HEK293 (cell line): ENCODE measurements at regions not wholly inside any gene's neighbourhood (a gene's known extent, or its start where the extent isn't known, plus 50 kb on each side); places are given as distances from the start of the nearest gene placed in this dataset.

ENCODE experiments used
- CTCF ChIA-PET: fragments of 350-600 bp; formaldehyde crosslinking; extraction: SDS; loops from one replicate; lab custom pipeline; 2021; ENCODE audit warnings: antibody characterized with exemption; lab: Yijun Ruan, JAX
- POLR2A ChIA-PET: fragments of 300-600 bp; formaldehyde crosslinking; extraction: SDS; loops from one replicate; lab custom pipeline; 2020; ENCODE audit warnings: antibody characterized with exemption, inconsistent platforms; lab: Yijun Ruan, JAX
- H3K27ac ChIP-seq: fragments of 200-500 bp; sonication (Bioruptor generic); 2 replicates; pipeline ENCODE4 v1.5.1; 2014; ENCODE audit warnings: low read depth, low read length, control low read depth, inconsistent platforms; ENCODE audit errors: extremely low read depth
- H3K36me3 ChIP-seq, 2 experiments: fragments of 200-500 bp in 1 of 2; sonication (Bioruptor generic) in 1 of 2; 1 replicate in 1 of 2; 2 replicates in 1 of 2; pipeline ENCODE4 v1.5.1; 2014 to 2017; ENCODE audit warnings: inconsistent platforms in 2 of 2, low read length in 2 of 2; ENCODE audit not compliant: control insufficient read depth in 2 of 2, insufficient read depth in 1 of 2
- H3K4me1 ChIP-seq: fragments of 200-500 bp; sonication (Bioruptor generic); 2 replicates; pipeline ENCODE4 v1.5.1; 2014; ENCODE audit warnings: mild to moderate bottlenecking, low read length, inconsistent platforms; ENCODE audit not compliant: control insufficient read depth, insufficient read depth
- H3K4me3 ChIP-seq: 2 replicates; pipeline ENCODE4 v1.5.1; 2011; ENCODE audit warnings: low read depth, mild to moderate bottlenecking, control low read depth, low read length, moderate library complexity
- H3K9me3 ChIP-seq: fragments of 200-500 bp; sonication (Bioruptor generic); 2 replicates; pipeline ENCODE4 v1.5.1; 2014; ENCODE audit warnings: low read depth, low read length, inconsistent platforms; ENCODE audit not compliant: control insufficient read depth, insufficient read depth
- BCL11B ChIP-seq: fragments of 450-650 bp; formaldehyde crosslinking; IDR thresholded peaks from 2 replicates; pipeline ENCODE4 v1.5.1; 2016; ENCODE audit warnings: low read depth, missing biosample characterization, missing genetic modification characterization
- HOXD13 ChIP-seq: sonication (generic); formaldehyde crosslinking; IDR thresholded peaks from 2 replicates; pipeline ENCODE4 v1.8.0; 2022; ENCODE audit warnings: missing genetic modification reagents, borderline replicate concordance
- PRDM10 ChIP-seq: fragments of 450-650 bp; formaldehyde crosslinking; IDR thresholded peaks from 2 replicates; pipeline ENCODE4 v1.5.1; 2016; ENCODE audit warnings: missing biosample characterization, missing genetic modification characterization
- YY2 ChIP-seq: fragments of 450-650 bp; formaldehyde crosslinking; IDR thresholded peaks from 2 replicates; pipeline ENCODE4 v1.5.1; 2016; ENCODE audit warnings: missing biosample characterization, missing genetic modification characterization
- ZBTB17 ChIP-seq: fragments of 450-650 bp; formaldehyde crosslinking; IDR thresholded peaks from 2 replicates; pipeline ENCODE4 v1.5.1; 2016; ENCODE audit warnings: missing biosample characterization, missing genetic modification characterization
- ZBTB44 ChIP-seq: fragments of 450-650 bp; IDR thresholded peaks from 2 replicates; pipeline ENCODE4 v1.5.1; 2018; ENCODE audit warnings: missing biosample characterization, mild to moderate bottlenecking, missing genetic modification characterization
- ZEB2 ChIP-seq: fragments of 450-650 bp; formaldehyde crosslinking; IDR thresholded peaks from 2 replicates; pipeline ENCODE4 v1.5.1; 2016; ENCODE audit warnings: missing biosample characterization, missing genetic modification characterization
- ZIC2 ChIP-seq: fragments of 450-650 bp; formaldehyde crosslinking; IDR thresholded peaks from 2 replicates; pipeline ENCODE4 v1.5.1; 2016; ENCODE audit warnings: missing biosample characterization, missing genetic modification characterization
- ZNF10 ChIP-seq: fragments of 450-650 bp; formaldehyde crosslinking; IDR thresholded peaks from 2 replicates; pipeline ENCODE4 v1.5.1; 2017; ENCODE audit warnings: missing biosample characterization, missing genetic modification characterization
- ZNF121 ChIP-seq: fragments of 450-650 bp; formaldehyde crosslinking; IDR thresholded peaks from 2 replicates; pipeline ENCODE4 v1.5.1; 2016; ENCODE audit warnings: missing biosample characterization, missing genetic modification characterization
- ZNF19 ChIP-seq: fragments of 450-650 bp; formaldehyde crosslinking; IDR thresholded peaks from 2 replicates; pipeline ENCODE4; 2016; ENCODE audit warnings: missing biosample characterization, missing genetic modification characterization, low read depth
- ZNF266 ChIP-seq: fragments of 450-650 bp; formaldehyde crosslinking; IDR thresholded peaks from 2 replicates; pipeline ENCODE4 v1.5.1; 2016; ENCODE audit warnings: missing biosample characterization, missing genetic modification characterization, low read depth
- ZNF274 ChIP-seq, 2 experiments: fragments of 200-500 bp in 1 of 2; fragments of 450-650 bp in 1 of 2; sonication (Bioruptor generic) in 1 of 2; formaldehyde crosslinking in 1 of 2; IDR thresholded peaks; 2 replicates each; pipeline versions ENCODE4 v1.5.1 to v1.6.1; 2014 to 2016; ENCODE audit warnings: borderline replicate concordance in 1 of 2, inconsistent platforms in 1 of 2, low read length in 1 of 2, missing biosample characterization in 1 of 2, missing genetic modification characterization in 1 of 2
- ZNF302 ChIP-seq: fragments of 450-650 bp; formaldehyde crosslinking; IDR thresholded peaks from 2 replicates; pipeline ENCODE4 v1.5.1; 2016; ENCODE audit warnings: missing biosample characterization, missing genetic modification characterization, low read depth
- ZNF335 ChIP-seq: fragments of 450-650 bp; formaldehyde crosslinking; conservative IDR thresholded peaks from 2 replicates; pipeline ENCODE4 v1.5.1; 2016; ENCODE audit warnings: missing biosample characterization, missing genetic modification characterization
- ZNF426 ChIP-seq: fragments of 450-650 bp; formaldehyde crosslinking; IDR thresholded peaks from 2 replicates; pipeline ENCODE4 v1.5.1; 2017; ENCODE audit warnings: missing biosample characterization, missing genetic modification characterization, mild to moderate bottlenecking, inconsistent platforms, moderate library complexity
- ZNF580 ChIP-seq: fragments of 450-650 bp; formaldehyde crosslinking; IDR thresholded peaks from 2 replicates; pipeline ENCODE4 v1.5.1; 2016; ENCODE audit warnings: missing biosample characterization, missing genetic modification characterization
- ZNF623 ChIP-seq: fragments of 450-650 bp; formaldehyde crosslinking; IDR thresholded peaks from 2 replicates; pipeline ENCODE4 v1.5.1; 2016; ENCODE audit warnings: missing biosample characterization, missing genetic modification characterization
- ZNF645 ChIP-seq: fragments of 450-650 bp; formaldehyde crosslinking; IDR thresholded peaks from 2 replicates; pipeline ENCODE4; 2016; ENCODE audit warnings: missing biosample characterization, missing genetic modification characterization
- ZNF658 ChIP-seq: fragments of 450-650 bp; formaldehyde crosslinking; IDR thresholded peaks from 2 replicates; pipeline ENCODE4; 2016; ENCODE audit warnings: missing biosample characterization, missing genetic modification characterization
- ZNF791 ChIP-seq: fragments of 450-650 bp; formaldehyde crosslinking; IDR thresholded peaks from 2 replicates; pipeline ENCODE4 v1.5.1; 2016; ENCODE audit warnings: missing biosample characterization, missing genetic modification characterization
- ZNF830 ChIP-seq: fragments of 450-650 bp; IDR thresholded peaks from 2 replicates; pipeline ENCODE4 v1.5.0; 2018; ENCODE audit warnings: missing biosample characterization, missing genetic modification characterization, low read depth, mild to moderate bottlenecking, moderate library complexity
- ZNF843 ChIP-seq: fragments of 450-650 bp; formaldehyde crosslinking; IDR thresholded peaks from 2 replicates; pipeline ENCODE4 v1.5.1; 2016; ENCODE audit warnings: missing biosample characterization, missing genetic modification characterization
- ZSCAN18 ChIP-seq: fragments of 450-650 bp; formaldehyde crosslinking; IDR thresholded peaks from 2 replicates; pipeline ENCODE4 v1.5.1; 2016; ENCODE audit warnings: missing biosample characterization, missing genetic modification characterization

- ChIA-PET POLR2A (no interaction called here), CTCF (interaction anchor here (0.6 to 1.6 kb wide), 3 partner anchors 9 to 111 kb away, joined by 3 to 4 read pairs (median 3); no protein-coding TSS in a partner anchor)
- TF ChIP-seq ZNF830 (tag by site-specific recombination) = no peak
- TF ChIP-seq ZNF645 (tag by site-specific recombination) = no peak
- no peak for TF ChIP-seq ZNF658 (tag by site-specific recombination)
- TF ChIP-seq ZNF426 (tag by site-specific recombination) = no peak
- no peak for TF ChIP-seq ZNF335
- no peak for TF ChIP-seq ZBTB44 (tag by site-specific recombination)
- TF ChIP-seq ZSCAN18 (tag by site-specific recombination) = no peak
- TF ChIP-seq ZNF266 (tag by site-specific recombination) = no peak
- no peak for TF ChIP-seq ZNF10 (tag by site-specific recombination)
- TF ChIP-seq ZBTB17 = no peak
- TF ChIP-seq PRDM10 (tag by site-specific recombination) = no peak
- TF ChIP-seq ZEB2 (tag by site-specific recombination) = no peak
- TF ChIP-seq ZNF623 (tag by site-specific recombination) = no peak
- Histone ChIP-seq H3K27ac (no peak overlapping the region), H3K36me3 (no peaks in the 10 kb centered on the region), H3K4me3 (no peak overlapping the region), H3K9me3 (no peaks in the 10 kb centered on the region), H3K4me1 (no peaks in the 10 kb centered on the region)
These were observed 355.4 kb downstream of the MAN2A1 start for GRCh38 chr5:110045158-110045557.

GRCh38 chr5:110048491-110048890 is 358.8 kb downstream of the MAN2A1 start:
- CTCF ChIA-PET = interaction anchor here (0.6 to 1.1 kb wide), 2 partner anchors 11 to 541 kb away, joined by 3 read pairs; no protein-coding TSS in a partner anchor
- H3K27ac ChIP-seq = no peak overlapping the region
- no peak for TF ChIP-seq ZNF791 (tag by site-specific recombination)
- no peak for TF ChIP-seq ZNF843
- no peak for TF ChIP-seq BCL11B (tag by site-specific recombination)
- TF ChIP-seq YY2 (tag by site-specific recombination) = no peak
- no peak for TF ChIP-seq ZNF121 (tag by site-specific recombination)
- TF ChIP-seq HOXD13 (CRISPR knock-in tag) = no peak
- no peak for TF ChIP-seq ZNF19 (tag by site-specific recombination)
- no peak for TF ChIP-seq ZNF274 (IDR thresholded peaks at IDR 0.05; ENCODE audit: low read length)
- TF ChIP-seq ZNF274 (tag by site-specific recombination; IDR thresholded peaks at IDR 0.05; ENCODE audit: borderline replicate concordance) = no peak
- no peak for TF ChIP-seq ZNF302 (tag by site-specific recombination)
- no peak for TF ChIP-seq ZNF580
- no peak for TF ChIP-seq ZIC2 (tag by site-specific recombination)
- no peaks in the 10 kb centered on the region for H3K4me1 ChIP-seq
- POLR2A ChIA-PET = no interaction called here
- no peak overlapping the region for H3K4me3 ChIP-seq
- no peaks in the 10 kb centered on the region for H3K36me3 ChIP-seq
- no peaks in the 10 kb centered on the region for H3K9me3 ChIP-seq
